Thyroid gland (tissue), 4 donors: ENCODE measurements at regions not wholly inside any gene's neighbourhood (a gene's known extent, or its start where the extent isn't known, plus 50 kb on each side); places are given as distances from the start of the nearest gene placed in this dataset.
"Not testable (repeated sequence)": the region's sequence is repeated elsewhere in the genome, so short reads cannot be mapped to it uniquely, and the experiment has no call there.

Experiments
- DNase-seq, 2 donors: peaks; one replicate each; pipeline ENCODE4 v3.0.0-alpha.2; 2019
- H3K27ac ChIP-seq, 3 donors: fragments of 200-600 bp; sonication (generic); 1 replicate in 2 of 3; 2 replicates in 1 of 3; pipeline ENCODE4 v1.5.1; 2016 to 2019; ENCODE audit warnings: mild to moderate bottlenecking in 1 of 3, moderate library complexity in 1 of 3
- H3K27me3 ChIP-seq: fragments of 200-600 bp; sonication (generic); one replicate; pipeline ENCODE4 v1.5.1; 2019
- H3K36me3 ChIP-seq, 2 donors: fragments of 200-600 bp; sonication (generic); one replicate each; pipeline ENCODE4 v1.5.1; 2016 to 2019
- H3K4me1 ChIP-seq, 2 donors: fragments of 200-600 bp; sonication (generic); one replicate each; pipeline ENCODE4 v1.5.1; 2017 to 2019
- H3K4me3 ChIP-seq, 3 donors: fragments of 200-600 bp; sonication (generic); replicated peaks in 1 of 3; 1 replicate in 2 of 3; 2 replicates in 1 of 3; pipeline ENCODE4 v1.5.1; 2016; ENCODE audit warnings: mild to moderate bottlenecking in 1 of 3
- H3K9me3 ChIP-seq: fragments of 200-600 bp; sonication (generic); one replicate; pipeline ENCODE4 v1.5.1; 2017
- CTCF ChIP-seq, 6 experiments: fragments of 200-600 bp in 3 of 6; fragments of 450-650 bp in 3 of 6; sonication (generic) in 3 of 6; IDR thresholded peaks; one replicate each; pipeline ENCODE4 v1.5.1; 2016 to 2019; ENCODE audit warnings: antibody characterized with exemption in 6 of 6, mild to moderate bottlenecking in 2 of 6, inconsistent platforms in 1 of 6, moderate library complexity in 1 of 6
- POLR2A ChIP-seq, 2 donors: fragments of 450-650 bp; IDR thresholded peaks; one replicate each; pipeline ENCODE4 v1.6.1; 2017; ENCODE audit warnings: antibody characterized with exemption in 2 of 2, mild to moderate bottlenecking in 2 of 2, moderate library complexity in 1 of 2
- WGBS, 2 donors: methylation state at CpG; one replicate each; pipeline ENCODE4 v1.1.5; 2017; 5-methylcytosine and 5-hydroxymethylcytosine counted together
- intact Hi-C: fragments of 100-400 bp; cut with DNase I; formaldehyde crosslinking; loops from one replicate; pipeline ENCODE4 v1.15.1; 2023

DNA sequence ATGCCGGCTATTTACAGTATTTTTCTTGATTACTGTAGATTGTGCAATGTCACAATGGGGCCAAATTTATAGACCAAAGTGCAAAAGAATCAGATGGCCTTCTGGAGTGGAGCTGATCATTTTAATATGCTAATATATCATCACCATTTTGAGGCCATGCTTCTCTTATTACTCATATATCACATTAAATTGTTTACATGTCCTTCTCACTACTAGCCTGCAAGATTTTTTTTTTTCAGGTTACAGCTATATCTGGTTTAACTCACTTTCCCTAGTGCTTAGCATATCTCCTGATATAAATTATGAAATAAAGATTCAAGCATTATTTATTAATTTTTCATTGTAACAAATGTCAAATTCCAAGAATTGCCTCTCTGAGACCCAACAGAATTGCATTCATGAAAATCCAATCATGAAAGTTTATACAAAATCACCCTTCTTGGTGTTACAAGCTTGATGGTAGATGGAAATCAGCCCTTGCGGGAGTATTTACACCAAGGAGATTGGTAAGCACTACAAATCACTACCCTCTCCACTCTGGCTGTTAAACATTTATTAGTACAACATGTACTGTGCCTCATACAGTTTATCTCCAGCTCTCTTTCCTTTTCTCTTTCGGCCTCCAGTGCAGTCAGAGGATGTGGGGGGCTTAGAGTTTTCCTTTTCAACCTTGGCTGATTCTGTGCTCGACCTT is 703.9 kb downstream of the BRINP1 start:
- WGBS, 2 donors: 88 to 89% methylated on average over 4 of the region's 4 CpGs
- Histone ChIP-seq H3K4me1 (no peaks in the 10 kb centered on the region), H3K27ac (no peak overlapping the region), H3K27me3 (no peaks in the 10 kb centered on the region), H3K36me3 (no peaks in the 10 kb centered on the region), H3K9me3 (no peaks in the 10 kb centered on the region), H3K4me3 (no peak overlapping the region)
- intact Hi-C loops: no loop called here
- DNase-seq: no peak
- TF ChIP-seq CTCF (IDR thresholded peaks at IDR 0.05) (no peak), POLR2A (IDR thresholded peaks at IDR 0.05) (no peak)

DNA sequence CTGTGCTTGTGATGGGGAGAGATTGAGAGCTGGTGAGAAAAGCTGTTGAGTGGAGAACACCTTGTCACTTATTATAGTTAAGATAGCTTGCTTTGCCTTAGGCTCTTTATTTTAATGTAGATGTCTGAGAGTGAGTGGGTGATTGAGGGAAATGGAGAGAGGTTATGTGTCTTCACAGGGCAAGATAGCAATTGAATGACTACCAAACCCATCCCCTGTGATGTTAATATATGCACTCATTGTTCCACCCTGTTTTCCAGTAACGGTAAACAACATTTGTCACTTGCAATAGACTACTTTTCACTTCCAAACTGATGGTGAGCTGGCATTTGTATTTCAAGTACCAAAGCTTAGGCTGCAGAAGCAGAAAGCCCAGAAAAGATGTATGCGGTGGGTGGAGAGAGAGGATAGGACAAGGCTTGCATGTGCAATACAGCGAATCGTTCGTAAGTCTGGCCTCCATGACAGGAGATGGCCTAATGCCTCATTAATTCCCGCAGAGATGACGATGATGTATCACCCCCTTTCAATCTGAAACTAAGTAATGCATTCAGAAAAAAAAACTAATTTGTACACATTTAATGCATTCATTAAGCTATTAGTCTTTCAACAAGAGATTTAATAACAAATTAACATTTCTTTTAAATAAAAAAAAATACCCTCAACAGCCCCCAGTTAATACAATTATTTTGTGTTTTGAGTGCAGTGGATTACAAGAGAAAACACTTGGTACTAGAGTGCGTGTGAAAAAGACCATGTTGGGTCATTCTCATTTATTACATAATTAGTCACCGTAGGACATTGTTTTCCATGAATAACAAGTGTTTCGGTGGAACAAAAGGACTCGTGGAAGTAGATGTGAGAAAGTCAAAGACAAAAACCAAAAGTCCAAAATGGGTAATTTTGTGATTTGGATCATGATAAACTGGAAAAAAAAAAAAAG is 699.0 kb downstream of the BRINP1 start:
- Histone ChIP-seq H3K4me3 (no peak overlapping the region), H3K9me3 (no peaks in the 10 kb centered on the region), H3K27me3 (no peaks in the 10 kb centered on the region), H3K36me3 (no peaks in the 10 kb centered on the region), H3K4me1 (peaks cover 8 to 11% of the 10 kb centered on the region in 2 donors), H3K27ac (no peak overlapping the region)
- WGBS, 2 donors: 88 to 89% methylated on average over 11 of the region's 11 CpGs
- intact Hi-C loops: no loop called here
- TF ChIP-seq CTCF (IDR thresholded peaks at IDR 0.05) (no peak), POLR2A (IDR thresholded peaks at IDR 0.05) (no peak)
- no peak for DNase-seq

- WGBS, 2 donors: 21 to 38% methylated on average over 5 of the region's 5 CpGs
- H3K4me1 ChIP-seq: peaks cover 12 to 16% of the 10 kb centered on the region in 2 donors
- peak overlapping the region; percentile 75 to 89 (median 79) for H3K27ac ChIP-seq
- intact Hi-C loops: no loop called here
- no peaks in the 10 kb centered on the region for H3K27me3 ChIP-seq
- no peak overlapping the region for H3K4me3 ChIP-seq
- H3K9me3 ChIP-seq: no peaks in the 10 kb centered on the region
- peak in 1 of 2 donors; percentile 51 for TF ChIP-seq POLR2A (IDR thresholded peaks at IDR 0.05)
- no peak for TF ChIP-seq CTCF (IDR thresholded peaks at IDR 0.05)
- DNase-seq: peak; percentile 75
- H3K36me3 ChIP-seq: no peaks in the 10 kb centered on the region
Measured at GRCh38 chr9:118674942-118675341, 694.3 kb downstream of the BRINP1 start.

GRCh38 chr9:118677936-118678653 is 691.1 kb downstream of the BRINP1 start:
- intact Hi-C loops, H3K36me3 ChIP-seq, H3K4me3 ChIP-seq, H3K27ac ChIP-seq, DNase-seq, H3K27me3 ChIP-seq, H3K9me3 ChIP-seq: not testable (repeated sequence)
- peaks cover 12 to 16% of the 10 kb centered on the region in 2 donors for H3K4me1 ChIP-seq
- 92 to 96% methylated on average over 7 to 17 of the region's 47 CpGs for WGBS, 2 donors

GRCh38 chr9:118686959-118687358 is 682.3 kb downstream of the BRINP1 start:
- Histone ChIP-seq H3K9me3 (no peaks in the 10 kb centered on the region), H3K4me1 (no peaks in the 10 kb centered on the region), H3K36me3 (no peaks in the 10 kb centered on the region), H3K27me3 (no peaks in the 10 kb centered on the region), H3K4me3 (no peak overlapping the region), H3K27ac (no peak overlapping the region)
- no peak for DNase-seq
- TF ChIP-seq CTCF (IDR thresholded peaks at IDR 0.05) (no peak), POLR2A (IDR thresholded peaks at IDR 0.05) (no peak)
- intact Hi-C loops: no loop called here
- WGBS, 2 donors: 28 to 51% methylated on average over 5 of the region's 5 CpGs
